Muscle of arm (tissue), 1 donor: ENCODE measurements at regions not wholly inside any gene's neighbourhood (a gene's known extent, or its start where the extent isn't known, plus 50 kb on each side); places are given as distances from the start of the nearest gene placed in this dataset.
"Not testable (repeated sequence)": the region's sequence is repeated elsewhere in the genome, so short reads cannot be mapped to it uniquely, and the experiment has no call there.

Source experiments
- DNase-seq: peaks from one replicate; pipeline ENCODE4 v3.0.0-alpha.2; 2013

DNA sequence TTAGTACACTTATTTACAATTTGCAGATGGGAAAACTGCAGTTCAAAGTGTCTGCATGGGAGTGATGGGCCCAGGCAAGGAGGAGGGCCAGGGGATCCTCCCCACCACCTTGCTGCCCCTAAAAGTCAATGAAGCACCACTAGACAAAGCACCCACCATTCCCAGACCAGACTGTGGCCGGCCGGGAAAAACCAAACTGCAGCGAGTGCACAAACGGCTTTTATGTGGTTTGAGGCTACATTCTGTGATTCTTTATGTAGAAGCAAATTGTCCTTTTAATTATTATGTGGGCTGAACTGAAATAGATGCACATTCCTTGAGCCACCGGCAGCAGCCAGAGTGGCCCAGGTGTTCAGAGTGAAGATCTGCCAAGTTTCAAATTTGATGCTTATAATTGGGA, 585.3 kb upstream of the KLF4 start:
- DNase-seq: no peak

DNA sequence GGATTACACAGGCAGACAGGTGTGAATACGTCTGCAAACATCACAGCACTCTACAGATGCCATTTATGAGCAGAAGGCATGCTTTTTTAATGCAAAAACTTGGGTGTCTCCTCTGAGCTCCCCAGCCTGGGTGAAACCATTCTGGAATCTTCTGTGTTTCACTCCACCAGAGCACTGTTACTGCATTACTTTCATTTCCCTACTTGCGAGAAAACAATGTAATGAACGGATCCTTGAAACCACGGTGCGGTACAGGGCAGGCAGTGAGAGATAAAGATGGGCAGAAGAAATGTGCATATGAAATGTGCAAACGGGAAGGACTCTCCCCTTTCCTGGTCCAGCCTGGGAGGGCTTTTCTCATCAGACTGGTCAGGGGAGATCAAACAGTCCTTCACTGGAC, 584.3 kb upstream of the KLF4 start:
- no peak for DNase-seq

DNA sequence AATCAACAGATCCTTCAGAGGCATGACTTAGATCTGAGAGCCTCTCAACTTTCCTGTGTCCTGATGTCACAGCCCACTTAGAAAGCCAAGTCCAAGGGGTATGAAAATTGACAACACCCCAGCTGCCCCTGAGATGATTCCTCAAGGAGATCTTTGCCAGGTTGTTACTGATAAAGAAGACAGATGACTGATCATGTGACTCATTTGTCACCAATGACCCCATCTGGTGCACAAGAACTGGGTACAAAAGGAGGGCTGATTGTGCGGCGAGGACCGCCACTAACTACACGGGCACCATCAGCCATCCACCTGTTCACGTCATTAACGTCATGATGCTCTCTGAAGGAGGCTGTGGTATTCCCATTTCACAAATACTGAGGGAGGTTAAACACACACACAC, 583.2 kb upstream of the KLF4 start:
- DNase-seq: no peak

DNA sequence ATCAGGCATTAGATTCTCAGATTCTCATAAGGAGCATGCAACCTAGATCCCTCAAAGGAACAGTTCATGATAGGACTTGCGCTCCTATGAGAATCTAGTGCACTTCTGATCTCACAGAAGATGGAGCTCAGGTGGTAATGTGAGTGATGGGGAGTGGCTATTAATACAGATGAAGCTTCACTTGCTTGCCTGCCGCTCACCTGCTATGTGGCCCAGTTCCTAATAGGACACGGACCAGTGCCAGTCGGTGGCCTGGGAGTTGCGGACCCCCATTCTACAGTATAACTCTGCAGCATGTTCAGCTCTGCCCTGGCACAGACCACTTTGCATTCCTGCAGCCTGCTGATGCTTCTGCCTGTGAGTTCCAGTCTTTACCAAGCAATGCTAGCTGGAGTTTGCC, 581.3 kb upstream of the KLF4 start:
- DNase-seq: no peak

DNA sequence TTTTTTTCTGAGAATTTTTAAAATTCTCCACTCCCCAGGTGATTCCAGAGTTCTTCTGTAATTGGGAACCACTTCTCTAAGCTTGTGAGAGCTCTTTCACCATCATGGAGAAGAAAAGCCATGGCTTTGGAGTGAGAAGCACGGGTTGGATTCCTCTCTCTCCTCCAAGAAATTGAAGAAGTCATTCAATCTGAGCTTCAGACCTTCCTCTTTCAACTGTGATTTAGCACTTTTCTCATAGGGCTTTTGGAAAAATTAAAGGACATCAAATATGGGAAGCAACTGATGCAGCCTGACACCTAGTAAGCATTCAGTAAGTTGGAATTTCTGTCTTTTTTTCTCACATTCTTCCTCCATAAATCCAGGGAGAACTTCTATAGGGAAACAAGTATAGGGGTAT, 580.4 kb upstream of the KLF4 start:
- no peak for DNase-seq

DNA sequence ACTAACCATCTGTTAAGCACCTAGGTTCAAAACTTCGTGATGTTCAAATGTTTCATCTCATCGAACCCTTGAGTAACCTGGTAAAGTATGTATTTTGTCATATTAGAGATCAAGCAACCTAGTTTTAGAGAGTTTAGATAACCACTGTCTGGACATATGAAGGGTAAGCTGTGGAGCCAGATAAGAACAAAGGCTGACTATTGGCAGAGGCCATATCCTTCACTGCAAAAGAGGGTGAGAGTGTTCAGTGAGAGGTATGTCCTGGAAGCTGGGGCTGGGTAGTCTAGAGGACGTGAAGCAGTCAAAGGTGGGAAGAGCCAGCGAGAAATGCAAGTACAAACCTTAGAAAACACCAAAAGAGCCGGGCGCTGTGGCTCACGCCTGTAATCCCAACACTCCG, 573.1 kb upstream of the KLF4 start:
- no peak for DNase-seq

DNA sequence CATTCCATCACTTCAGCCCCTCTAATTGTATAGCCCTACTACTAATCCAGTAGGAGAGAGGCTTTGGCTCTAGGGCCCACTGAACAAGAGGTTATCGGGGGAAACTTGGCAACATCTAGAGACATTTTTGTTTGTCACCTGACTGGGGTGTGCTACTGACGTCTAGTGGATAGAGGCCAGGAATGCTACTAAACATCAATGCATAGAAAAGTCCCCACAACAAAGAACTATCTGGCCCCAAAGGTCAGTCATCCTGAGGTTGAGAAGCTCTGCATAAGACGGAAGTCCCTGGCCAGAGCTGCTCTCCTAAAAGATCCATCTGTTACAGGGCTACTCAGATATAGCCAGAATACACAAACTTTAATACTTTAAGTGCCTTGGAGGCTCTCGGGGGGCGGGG, 570.6 kb upstream of the KLF4 start:
- DNase-seq: no peak

DNA sequence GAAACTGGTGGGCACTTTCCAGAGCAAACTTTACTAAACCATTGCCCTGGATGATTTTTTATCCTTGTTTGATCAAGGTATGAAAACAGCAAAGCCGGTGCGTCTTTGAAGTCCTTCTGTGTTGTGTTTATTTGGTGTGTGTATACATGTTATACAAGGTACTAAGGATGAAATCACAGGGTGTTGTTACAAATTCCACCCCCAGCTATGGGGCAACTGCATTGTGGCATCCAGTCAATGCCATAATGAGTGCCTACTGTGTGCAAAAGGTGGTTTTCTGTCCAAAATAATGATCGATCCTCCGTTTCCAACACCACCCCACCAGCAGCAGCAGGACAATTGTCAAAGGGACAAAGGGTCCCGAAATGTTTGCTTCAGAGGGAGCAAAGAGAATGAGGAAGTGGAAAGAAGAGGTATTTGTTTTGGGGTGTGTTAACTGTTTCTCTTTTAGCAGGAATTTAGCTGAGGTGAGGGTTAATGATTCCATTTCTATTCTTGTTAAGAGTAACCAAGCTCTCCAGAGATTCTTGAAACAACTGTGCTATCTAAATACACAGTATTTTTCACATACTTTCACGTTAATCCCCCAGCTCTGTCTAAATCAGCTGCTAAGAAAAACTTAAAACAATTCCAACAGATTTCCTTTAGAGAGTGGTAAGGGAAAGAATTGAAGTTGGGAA, 568.7 kb upstream of the KLF4 start:
- DNase-seq: no peak

DNA sequence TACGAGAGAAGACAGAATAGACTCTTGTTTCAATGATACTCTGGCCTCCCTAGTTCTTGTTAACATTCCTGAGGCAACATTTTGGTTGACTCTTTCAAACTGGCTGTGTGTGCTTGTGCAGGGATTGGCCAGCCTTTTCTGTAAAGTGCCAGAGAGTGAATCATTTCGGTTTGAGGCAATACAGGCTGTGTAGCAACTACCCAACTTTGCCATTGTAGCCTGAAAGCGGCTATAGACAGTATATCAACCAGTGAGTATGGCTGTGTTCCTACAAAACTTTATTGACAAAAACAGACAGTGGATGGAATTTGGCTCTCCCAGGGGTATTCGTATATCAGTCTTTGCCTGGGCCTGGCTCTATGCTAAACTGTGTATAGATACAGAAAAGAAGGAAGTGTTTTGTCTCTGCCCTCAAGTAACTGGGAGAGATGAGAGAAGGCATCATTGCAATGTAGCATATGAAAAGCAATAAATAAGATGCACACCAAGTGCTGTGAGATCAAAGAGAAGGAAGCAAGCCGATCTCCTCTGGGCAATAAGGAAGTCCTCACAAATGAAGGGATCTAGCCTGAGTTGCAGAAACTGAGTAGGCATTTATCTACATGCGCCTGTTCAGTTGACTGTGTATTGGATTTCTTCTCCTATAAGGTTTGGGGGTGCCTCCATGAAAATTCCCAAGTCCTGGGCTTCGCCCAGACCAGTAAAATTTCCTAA, 568.0 kb upstream of the KLF4 start:
- no peak for DNase-seq

DNA sequence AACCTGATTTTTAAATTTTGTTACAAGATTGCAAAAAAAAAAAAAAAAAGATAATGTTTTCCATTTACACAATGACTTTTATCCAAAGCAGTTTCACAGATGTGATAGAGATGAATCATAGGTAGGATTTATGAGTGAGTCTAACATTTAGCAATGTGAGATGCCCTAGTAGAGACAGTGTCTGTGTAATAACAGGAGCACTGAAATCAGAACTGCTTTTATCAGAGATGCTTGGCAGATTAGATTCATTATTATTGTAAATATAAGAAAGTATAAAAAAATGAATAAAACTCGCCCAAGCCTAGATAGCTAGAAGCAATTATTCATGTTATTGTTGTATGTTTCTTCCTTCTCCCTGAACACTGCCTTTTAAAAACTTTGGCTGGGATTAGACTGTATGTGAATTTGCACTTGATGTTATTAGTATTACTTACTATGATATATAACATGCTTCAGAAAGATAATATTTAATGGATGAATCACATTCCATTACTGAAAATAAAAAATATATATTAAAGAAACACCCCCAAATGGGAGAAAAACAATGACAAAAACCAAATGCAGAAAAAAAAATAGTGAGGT, 567.3 kb upstream of the KLF4 start:
- no peak for DNase-seq

DNA sequence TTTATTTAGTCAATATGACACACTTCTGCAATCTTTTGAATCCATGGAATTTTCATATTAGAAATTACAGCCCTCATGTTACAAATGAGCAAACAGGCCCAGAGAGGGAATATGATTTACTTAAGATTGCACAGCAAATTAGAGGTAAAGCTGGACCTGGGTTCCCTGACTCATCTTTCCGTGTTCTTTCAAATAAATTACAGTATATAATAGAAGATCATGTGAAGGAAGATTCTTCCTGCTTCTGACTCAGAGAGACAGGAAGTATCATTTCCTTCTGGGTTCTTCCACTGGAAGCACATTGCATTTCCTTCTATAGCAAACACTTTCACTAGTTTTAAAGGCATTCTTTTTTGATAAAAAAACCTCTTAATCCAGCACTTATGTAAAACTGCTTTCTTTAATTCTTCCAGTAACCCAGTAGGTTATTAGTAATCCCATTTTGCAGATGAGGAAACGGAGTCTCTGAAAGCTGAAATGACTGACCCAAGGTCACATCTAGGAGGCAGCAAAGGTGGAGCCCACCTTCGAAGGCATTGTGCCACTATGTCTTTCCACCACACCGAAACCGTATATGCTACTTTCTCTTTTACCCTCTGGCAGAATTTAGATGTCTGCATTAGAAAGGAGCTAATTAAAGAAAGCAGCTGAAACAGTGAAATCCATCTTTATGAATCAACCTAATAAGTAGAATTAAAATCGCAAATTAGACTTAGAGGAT, 566.7 kb upstream of the KLF4 start:
- no peak for DNase-seq

DNA sequence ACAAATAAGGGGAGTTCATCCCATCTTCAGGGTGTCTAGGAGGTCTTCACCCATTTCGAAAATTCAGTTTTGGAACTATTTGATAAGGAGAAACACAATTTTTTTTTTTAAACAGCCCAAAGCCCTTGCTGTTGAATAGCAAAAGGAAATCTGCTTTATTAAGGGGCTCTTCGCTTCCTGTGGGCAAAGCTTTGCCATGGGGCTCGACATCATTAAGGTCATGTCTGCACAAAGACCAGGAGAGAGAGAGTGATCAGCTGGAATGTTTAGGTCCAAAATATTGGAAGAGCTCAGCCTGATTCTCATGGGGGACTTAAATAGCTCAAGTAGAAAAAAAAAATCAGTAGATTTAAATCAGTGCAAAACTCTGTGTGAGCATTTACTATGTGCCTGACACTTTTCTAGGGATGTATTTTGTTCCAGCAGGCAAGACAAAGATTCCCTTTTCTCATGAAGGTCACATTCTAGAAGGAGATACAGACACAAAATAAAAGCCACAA, 564.6 kb upstream of the KLF4 start:
- DNase-seq: no peak

DNA sequence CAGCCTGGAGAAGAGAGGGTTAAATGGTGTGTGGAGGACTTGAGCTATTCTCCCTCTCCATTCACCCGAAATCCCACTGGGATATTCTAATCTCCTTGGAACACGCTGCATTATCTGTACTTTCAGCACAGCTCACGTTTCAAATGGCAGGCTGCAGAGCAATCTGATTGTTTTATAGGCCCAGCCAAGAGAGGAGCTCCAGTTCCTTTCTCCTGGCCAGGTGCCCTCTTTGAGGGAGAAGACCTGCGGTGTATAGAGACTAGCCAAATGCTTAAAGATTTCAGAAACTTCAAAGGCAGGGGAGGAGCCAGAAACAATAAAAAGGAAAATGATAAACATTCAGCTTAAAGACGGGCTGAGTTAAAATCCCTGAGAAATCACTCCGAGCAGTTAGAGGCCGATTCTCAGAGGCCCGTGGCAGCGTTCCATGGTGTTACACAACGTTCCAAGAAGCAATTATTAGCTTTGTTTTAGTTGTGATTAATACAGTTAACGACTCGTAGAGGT, 564.0 kb upstream of the KLF4 start:
- DNase-seq: peak; percentile 82

DNA sequence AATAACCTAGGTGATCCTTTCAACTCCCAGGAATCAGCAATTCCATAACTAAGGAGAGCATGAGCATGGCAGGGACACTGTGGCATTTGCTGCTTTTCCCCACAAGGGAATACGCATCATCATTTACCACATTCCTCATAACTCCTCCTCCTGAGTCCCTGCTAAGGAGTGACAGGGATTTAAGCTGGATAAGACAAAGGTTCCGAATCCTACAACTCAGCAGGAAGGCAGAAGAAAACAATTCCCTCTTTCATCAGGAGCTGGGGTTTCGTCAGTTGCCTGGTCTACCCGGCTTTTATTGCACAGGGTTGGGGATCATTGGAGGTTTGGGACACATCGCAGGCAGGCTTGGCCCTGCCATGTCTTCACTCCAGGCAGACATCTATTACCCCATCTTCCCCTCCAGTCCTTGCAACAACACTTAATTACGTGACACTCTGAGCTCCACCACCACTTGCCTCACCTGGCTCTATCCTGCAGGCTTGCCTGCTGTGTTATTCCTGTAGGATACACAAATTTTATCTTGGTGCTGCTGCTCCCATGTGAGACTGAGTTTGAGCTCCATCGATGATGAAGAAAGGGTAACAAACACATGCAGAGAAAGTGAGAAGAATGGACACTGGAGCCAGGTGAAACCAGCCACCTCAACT, 563.0 kb upstream of the KLF4 start:
- DNase-seq: no peak

DNA sequence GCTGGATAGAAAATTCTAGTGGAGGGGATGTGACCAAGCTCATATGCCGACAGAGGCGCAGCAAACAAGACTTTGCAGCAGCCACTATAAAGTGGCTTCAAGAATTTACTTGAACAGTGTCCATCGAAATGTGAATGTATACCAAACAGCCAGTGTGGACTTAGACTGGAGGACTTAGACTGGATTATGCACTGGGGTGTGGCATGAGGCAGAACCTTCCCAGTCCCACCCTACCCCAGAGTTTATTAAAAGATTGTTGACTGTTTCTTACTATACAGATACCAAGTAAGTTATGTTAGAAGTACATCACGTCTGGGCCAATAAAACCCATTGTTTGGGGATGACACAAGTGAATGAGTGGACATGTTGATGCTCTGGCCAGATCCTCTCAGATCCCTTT, 561.3 kb upstream of the KLF4 start:
- DNase-seq: no peak

DNA sequence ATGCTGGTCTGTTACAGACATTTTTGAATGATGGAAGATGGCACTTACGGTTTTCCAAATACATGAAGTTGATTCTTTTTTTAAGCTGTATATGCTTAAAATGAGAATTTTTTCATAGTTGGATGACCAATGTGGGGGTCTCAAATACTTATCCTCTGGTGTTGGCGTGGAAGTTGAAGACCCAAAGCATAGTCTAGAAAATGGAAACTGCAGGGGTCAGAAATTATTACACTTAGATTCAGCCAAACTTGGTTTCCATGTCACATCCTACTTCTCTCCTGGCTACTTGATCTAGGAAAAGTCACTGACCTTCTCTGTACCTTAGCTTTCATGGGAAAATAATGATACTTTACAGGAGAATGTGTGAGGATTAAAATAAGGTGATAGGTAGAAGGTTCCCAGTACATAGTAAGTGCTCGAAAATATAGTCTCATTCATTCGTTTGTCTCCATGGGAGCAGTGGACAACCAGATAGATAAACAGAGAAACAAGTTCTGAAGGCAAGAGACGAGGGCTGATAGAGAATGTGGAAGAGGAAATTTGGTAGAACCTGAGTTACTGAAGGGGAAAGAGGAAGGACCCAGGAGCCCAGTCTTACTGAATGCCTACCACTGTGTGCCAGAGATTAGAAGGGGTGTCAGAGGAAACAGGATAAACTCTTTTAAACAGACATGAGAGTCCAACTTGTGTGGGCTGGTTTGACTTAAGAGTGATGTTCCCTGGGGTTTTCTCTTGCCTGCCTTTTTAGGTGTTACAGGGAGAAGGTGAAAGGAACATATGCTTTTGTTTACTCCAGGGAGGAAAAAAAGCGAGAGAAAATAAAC, 560.3 kb upstream of the KLF4 start:
- no peak for DNase-seq

DNA sequence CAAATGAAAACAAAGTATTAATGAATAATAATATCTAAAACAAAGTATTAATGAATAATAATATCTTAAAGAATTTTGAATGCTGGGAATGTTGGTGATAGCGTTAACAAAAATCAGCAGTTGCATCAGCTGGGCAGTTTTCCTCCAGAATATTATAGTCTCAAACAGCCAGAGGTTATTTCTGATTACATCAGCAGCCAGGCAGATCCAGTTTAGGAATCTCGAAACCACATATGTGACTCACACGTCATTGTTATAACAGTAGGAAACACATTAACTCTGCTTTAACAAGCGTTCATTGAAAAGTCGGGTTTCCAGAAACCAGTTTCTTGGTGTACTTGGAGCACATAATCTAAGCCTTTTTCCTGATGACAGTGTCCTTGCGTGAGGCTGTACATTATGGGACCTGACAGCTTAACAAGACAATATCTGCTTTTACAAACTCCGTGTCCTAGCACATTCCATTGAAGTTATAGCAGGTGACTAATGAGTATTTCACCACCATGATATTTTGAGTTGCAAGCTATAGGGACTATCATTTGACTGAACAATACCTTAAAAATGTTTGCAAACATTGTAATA, 559.5 kb upstream of the KLF4 start:
- no peak for DNase-seq

DNA sequence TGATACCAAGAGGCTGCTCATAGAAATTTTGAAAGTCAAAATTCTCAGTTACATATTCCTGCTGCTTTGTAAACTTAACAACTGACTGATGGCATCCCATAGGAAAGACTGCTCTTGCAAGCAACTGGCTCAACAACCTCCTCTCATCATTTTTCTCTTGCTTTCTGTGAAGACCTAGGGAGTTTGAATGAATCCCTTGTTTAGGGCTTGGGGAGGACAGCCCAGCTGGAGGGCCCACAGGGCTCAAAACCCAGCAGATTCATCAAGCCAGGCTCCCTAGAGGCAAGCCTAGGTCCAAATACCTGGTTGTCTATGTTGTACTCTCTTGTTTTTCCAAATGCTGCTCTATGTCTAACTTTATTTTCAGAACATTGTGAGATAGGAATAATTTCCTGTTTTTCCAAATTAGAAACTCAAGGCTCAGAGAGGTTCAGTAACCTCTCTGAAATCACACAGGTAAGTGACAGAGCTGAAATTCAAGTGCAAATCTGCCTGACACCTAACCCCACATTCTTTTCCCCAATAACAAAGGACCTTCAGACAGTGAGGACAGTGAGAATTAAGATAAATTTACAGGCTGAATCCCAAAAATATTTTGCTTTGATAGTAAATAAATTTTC, 558.9 kb upstream of the KLF4 start:
- no peak for DNase-seq

DNA sequence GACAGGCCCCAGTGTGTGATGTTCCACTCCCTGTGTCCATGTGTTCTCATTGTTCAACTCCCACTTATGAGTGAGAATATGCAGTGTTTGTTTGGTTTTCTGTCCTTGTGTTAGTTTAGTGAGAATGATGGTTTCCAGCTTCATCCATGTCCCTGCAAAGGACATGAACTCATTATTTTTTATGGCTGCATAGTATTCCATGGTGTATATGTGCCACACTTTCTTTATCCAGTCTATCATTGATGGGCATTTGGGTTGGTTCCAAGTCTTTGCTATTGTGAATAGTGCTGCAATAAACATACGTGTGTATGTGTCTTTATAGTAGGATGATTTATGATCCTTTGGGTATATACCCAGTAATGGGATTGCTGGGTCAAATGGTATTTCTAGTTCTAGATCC, 558.2 kb upstream of the KLF4 start:
- DNase-seq: not testable (repeated sequence)

DNA sequence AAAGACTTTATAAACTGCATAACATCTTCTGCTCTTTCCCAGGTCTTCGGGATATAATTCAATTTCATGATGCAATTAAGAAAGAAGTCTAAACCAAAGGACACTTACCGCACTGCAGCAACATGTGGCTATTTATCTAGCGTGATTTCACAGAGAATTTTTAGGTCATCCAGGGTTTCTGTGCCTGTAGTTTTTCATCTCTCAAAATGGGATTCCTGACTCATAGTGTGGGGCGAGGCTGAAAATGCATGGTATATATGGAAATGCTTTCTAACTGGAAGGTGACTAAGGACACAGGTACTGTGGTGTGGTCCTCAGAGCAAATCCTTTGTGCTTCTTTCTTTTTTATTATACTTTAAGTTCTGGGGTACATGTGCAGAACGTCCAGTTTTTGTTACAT, 557.7 kb upstream of the KLF4 start:
- no peak for DNase-seq
